ENCODE measurements at regions not wholly inside any gene's neighbourhood (a gene's known extent, or its start where the extent isn't known, plus 50 kb on each side); places are given as distances from the start of the nearest gene placed in this dataset.

DNA sequence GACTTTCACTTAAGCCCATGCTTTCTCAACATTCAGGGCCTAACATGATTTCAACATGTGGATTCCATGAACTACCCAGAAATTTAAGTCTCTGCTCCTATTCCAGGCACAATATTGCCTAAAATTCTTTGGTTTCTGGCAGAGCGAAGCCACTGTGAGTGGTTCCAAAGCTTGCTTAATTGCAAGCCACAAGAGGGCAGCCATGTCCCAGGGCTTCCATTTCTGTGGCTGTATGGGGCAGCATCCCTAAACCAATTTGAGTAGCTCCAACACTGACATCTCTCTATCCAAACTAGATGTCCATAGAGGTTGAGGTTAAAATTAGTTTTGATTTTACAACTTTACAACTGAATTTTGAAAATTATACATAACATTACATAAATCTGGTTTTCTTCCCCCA lies 56.3 kb upstream of the MDFIC start:
- TF ChIP-seq, protein P1, sequence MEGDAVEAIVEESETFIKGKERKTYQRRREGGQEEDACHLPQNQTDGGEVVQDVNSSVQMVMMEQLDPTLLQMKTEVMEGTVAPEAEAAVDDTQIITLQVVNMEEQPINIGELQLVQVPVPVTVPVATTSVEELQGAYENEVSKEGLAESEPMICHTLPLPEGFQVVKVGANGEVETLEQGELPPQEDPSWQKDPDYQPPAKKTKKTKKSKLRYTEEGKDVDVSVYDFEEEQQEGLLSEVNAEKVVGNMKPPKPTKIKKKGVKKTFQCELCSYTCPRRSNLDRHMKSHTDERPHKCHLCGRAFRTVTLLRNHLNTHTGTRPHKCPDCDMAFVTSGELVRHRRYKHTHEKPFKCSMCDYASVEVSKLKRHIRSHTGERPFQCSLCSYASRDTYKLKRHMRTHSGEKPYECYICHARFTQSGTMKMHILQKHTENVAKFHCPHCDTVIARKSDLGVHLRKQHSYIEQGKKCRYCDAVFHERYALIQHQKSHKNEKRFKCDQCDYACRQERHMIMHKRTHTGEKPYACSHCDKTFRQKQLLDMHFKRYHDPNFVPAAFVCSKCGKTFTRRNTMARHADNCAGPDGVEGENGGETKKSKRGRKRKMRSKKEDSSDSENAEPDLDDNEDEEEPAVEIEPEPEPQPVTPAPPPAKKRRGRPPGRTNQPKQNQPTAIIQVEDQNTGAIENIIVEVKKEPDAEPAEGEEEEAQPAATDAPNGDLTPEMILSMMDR (IDR thresholded peaks at IDR 0.05; ENCODE audit: borderline replicate concordance, extremely low read depth, low read length, poor library complexity, severe bottlenecking) = peak; percentile 76
- TF ChIP-seq EZH2 (IDR thresholded peaks at IDR 0.05; ENCODE audit: borderline replicate concordance, low read depth, low read length, severe bottlenecking) = no peak

Data from DND-41 (cell line).